Mammary epithelial cell (primary cell): ENCODE measurements at regions not wholly inside any gene's neighbourhood (a gene's known extent, or its start where the extent isn't known, plus 50 kb on each side); places are given as distances from the start of the nearest gene placed in this dataset.

Experiments used
- EZH2 ChIP-seq: IDR thresholded peaks from 2 replicates; pipeline ENCODE4 v1.6.1; 2012; ENCODE audit warnings: low read length, inconsistent platforms, borderline replicate concordance
- TF ChIP-seq, protein P1 (sequence below), 2 donors: IDR thresholded peaks in 1 of 2; conservative IDR thresholded peaks in 1 of 2; 2 replicates each; pipeline ENCODE4 v1.5.1; 2011 to 2012; ENCODE audit warnings: inconsistent platforms in 2 of 2, low read length in 2 of 2, mild to moderate bottlenecking in 2 of 2, control low read depth in 1 of 2, low read depth in 1 of 2; ENCODE audit not compliant: insufficient read depth in 1 of 2; ENCODE audit errors: extremely low read depth in 1 of 2

DNA sequence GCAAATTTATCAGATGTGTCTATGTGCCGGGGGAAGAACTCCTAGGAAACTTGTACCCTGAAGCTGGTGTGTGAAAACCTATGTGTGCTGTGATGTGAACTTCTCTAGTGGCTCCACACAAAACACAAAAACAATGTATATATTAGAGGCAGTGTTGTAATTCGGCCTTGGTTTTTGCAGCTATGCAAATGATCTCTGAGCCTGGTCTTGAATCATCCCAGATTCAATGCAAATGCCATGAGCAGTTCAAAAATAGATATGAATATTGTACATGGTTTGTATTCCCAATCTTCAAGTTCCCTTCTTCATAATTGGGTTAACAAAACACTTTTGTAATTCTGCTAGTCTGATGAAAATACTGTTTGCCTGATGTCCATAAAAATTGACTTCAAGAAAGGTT, 152.6 kb downstream of the MFSD1 start:
- TF ChIP-seq, protein P1, sequence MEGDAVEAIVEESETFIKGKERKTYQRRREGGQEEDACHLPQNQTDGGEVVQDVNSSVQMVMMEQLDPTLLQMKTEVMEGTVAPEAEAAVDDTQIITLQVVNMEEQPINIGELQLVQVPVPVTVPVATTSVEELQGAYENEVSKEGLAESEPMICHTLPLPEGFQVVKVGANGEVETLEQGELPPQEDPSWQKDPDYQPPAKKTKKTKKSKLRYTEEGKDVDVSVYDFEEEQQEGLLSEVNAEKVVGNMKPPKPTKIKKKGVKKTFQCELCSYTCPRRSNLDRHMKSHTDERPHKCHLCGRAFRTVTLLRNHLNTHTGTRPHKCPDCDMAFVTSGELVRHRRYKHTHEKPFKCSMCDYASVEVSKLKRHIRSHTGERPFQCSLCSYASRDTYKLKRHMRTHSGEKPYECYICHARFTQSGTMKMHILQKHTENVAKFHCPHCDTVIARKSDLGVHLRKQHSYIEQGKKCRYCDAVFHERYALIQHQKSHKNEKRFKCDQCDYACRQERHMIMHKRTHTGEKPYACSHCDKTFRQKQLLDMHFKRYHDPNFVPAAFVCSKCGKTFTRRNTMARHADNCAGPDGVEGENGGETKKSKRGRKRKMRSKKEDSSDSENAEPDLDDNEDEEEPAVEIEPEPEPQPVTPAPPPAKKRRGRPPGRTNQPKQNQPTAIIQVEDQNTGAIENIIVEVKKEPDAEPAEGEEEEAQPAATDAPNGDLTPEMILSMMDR (conservative IDR thresholded peaks at IDR 0.05 in 1 of 2, IDR thresholded peaks at IDR 0.05 in 1 of 2; ENCODE audit: extremely low read depth in 1 of 2, insufficient read depth in 1 of 2, low read depth in 1 of 2, low read length in 2 of 2) = no peak
- TF ChIP-seq EZH2 = no peak
